GM19043 (cell line): ENCODE measurements at regions not wholly inside any gene's neighbourhood (a gene's known extent, or its start where the extent isn't known, plus 50 kb on each side); places are given as distances from the start of the nearest gene placed in this dataset.
"Not testable (repeated sequence)": the region's sequence is repeated elsewhere in the genome, so short reads cannot be mapped to it uniquely, and the experiment has no call there.

ENCODE experiments used
- ATAC-seq: cut with Tn5 transposase; IDR thresholded peaks from one replicate; pipeline ENCODE4 v1.9.1; 2021; ENCODE audit warnings: low read depth; ENCODE audit not compliant: unreplicated experiment

- no peak for ATAC-seq
These were observed 62.3 kb upstream of the TLL1 start for GRCh38 chr4:165810726-165811125.

DNA sequence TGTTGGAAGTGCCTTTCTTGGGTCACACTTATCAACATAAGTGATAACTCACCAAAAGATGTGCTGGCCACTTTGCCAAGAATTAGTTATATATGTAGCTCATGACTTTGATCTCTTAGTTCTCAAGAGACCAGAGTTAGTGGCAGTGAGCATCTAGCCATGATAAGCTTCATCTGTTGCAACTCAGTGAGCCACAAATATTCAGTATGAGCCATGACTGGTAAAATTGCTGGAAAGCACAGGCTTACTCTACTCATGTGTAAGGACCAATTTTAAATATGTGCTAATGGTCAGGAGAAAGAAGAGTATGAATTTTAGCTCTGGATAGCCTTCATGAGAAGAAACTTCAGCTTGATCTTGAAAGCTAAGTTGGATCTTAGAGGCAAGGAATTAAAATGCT is 59.4 kb upstream of the TLL1 start:
- no peak for ATAC-seq

DNA sequence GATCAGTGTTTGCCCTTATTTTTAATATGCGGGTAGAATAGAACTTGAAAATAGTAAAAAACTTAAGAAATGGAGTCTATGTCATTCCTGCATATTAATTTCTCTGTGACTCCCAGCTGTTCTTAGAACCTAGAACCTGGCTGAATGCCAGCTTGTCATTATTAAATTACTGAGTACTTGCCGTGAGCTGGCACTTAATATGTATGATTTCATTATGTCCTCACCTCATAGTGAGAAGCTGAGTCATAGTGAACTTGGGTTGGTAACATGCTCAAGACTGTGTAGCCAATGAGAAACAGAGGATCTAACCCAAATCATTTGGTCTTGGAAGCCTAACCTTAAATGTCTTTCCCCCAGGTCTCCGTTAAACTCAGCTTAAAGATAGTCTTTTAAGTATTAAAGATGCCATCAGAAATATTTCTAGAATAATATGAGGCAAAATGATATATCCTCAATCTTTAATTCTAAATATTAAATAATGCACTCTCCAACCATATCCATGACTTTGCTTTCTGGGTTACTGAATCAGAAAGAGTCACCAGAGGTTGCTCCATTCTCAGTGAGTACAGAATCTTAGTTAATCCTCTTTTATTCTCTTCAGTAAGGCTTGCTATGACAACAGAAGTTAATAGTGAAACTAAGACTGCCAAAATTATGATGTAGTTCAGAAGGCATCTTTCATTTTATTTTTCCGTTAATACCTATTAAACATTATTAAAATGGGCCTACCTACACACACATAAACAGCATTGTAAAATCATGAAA is 58.6 kb upstream of the TLL1 start:
- no peak for ATAC-seq

DNA sequence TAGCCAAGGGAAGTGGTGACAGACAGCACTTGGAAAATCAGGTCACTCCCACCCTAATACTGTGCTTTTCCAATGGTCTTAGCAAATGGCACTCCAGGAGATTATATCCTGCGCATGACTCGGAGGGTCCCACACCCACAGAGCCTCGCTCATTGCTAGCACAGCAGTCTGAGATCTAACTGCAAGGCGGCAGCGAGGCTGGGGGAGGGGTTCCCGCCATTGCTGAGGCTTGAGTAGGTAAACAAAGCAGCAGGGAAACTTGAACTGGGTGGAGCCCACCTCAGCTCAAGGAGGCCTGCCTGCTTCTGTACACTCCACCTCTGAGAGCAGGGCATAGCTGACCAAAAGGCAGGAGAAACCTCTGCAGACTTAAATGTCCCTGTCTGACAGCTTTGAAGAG is 53.9 kb upstream of the TLL1 start:
- not testable (repeated sequence) for ATAC-seq
